Fibroblast of lung (primary cell): ENCODE measurements at regions not wholly inside any gene's neighbourhood (a gene's known extent, or its start where the extent isn't known, plus 50 kb on each side); places are given as distances from the start of the nearest gene placed in this dataset.

Source experiments
- DNase-seq, 2 donors: peaks; one replicate each; pipeline versions ENCODE4 v3.0.0 to v3.0.0-alpha.2; 2010; ENCODE audit warnings: low read depth in 2 of 2
- H2AFZ ChIP-seq: 2 replicates; pipeline ENCODE4 v1.5.1; 2012; ENCODE audit warnings: low read length, control low read depth, inconsistent platforms
- H3K27ac ChIP-seq: 2 replicates; pipeline ENCODE4 v1.5.1; 2011; ENCODE audit warnings: low read length, control low read depth; ENCODE audit not compliant: insufficient read depth
- H3K27me3 ChIP-seq: 2 replicates; pipeline ENCODE4 v1.5.1; 2011; ENCODE audit warnings: mild to moderate bottlenecking, low read length; ENCODE audit not compliant: control insufficient read depth, insufficient read depth
- H3K36me3 ChIP-seq: 2 replicates; pipeline ENCODE4 v1.5.1; 2011; ENCODE audit warnings: low read length; ENCODE audit not compliant: control insufficient read depth, insufficient read depth
- H3K4me1 ChIP-seq: 2 replicates; pipeline ENCODE4 v1.5.1; 2011; ENCODE audit warnings: low read length; ENCODE audit not compliant: control insufficient read depth, insufficient read depth; ENCODE audit errors: extremely low read depth
- H3K4me2 ChIP-seq: 2 replicates; pipeline ENCODE4 v1.5.1; 2011; ENCODE audit warnings: low read length, control low read depth; ENCODE audit not compliant: insufficient read depth; ENCODE audit errors: extremely low read depth
- H3K4me3 ChIP-seq, 4 experiments: fragments of 200-600 bp in 1 of 4; sonication (generic) in 1 of 4; replicated peaks in 1 of 4; 2 replicates each; pipeline ENCODE4 v1.5.1; 2011 to 2016; ENCODE audit warnings: low read length in 4 of 4, low read depth in 3 of 4, mild to moderate bottlenecking in 3 of 4, control low read depth in 2 of 4, inconsistent platforms in 1 of 4, mixed read lengths in 1 of 4; ENCODE audit not compliant: insufficient read depth in 1 of 4; ENCODE audit errors: control extremely low read depth in 1 of 4
- H3K79me2 ChIP-seq: 2 replicates; pipeline ENCODE4 v1.5.1; 2012; ENCODE audit warnings: mild to moderate bottlenecking, low read length, inconsistent platforms; ENCODE audit not compliant: control insufficient read depth, insufficient read depth
- H3K9ac ChIP-seq: 2 replicates; pipeline ENCODE4 v1.5.1; 2011; ENCODE audit warnings: mild to moderate bottlenecking, low read length, control low read depth; ENCODE audit not compliant: insufficient read depth
- H3K9me3 ChIP-seq: 2 replicates; pipeline ENCODE4 v1.5.1; 2012; ENCODE audit warnings: low read depth, low read length; ENCODE audit not compliant: control insufficient read depth, insufficient read depth
- H4K20me1 ChIP-seq: 2 replicates; pipeline ENCODE4 v1.5.1; 2011; ENCODE audit warnings: low read length; ENCODE audit not compliant: control insufficient read depth, insufficient read depth; ENCODE audit errors: extremely low read depth
- CTCF ChIP-seq, 2 donors: IDR thresholded peaks in 1 of 2; conservative IDR thresholded peaks in 1 of 2; 1 replicate in 1 of 2; 2 replicates in 1 of 2; pipeline ENCODE4 v1.5.1; 2011 to 2012; ENCODE audit warnings: low read length in 2 of 2, control low read depth in 1 of 2, inconsistent platforms in 1 of 2, low read depth in 1 of 2, mild to moderate bottlenecking in 1 of 2
- EZH2 ChIP-seq: IDR thresholded peaks from 2 replicates; pipeline ENCODE4 v1.5.1; 2012; ENCODE audit warnings: low read length, control low read depth, mild to moderate bottlenecking; ENCODE audit errors: missing control alignments

GRCh38 chr20:23268792-23269354 is 81.7 kb upstream of the NXT1 start:
- Histone ChIP-seq H3K9ac (no peak overlapping the region), H3K27ac (no peak overlapping the region), H3K9me3 (no peaks in the 10 kb centered on the region), H3K4me3 (no peak overlapping the region), H4K20me1 (no peaks in the 10 kb centered on the region), H3K27me3 (no peaks in the 10 kb centered on the region), H3K36me3 (no peaks in the 10 kb centered on the region), H2AFZ (no peak overlapping the region), H3K79me2 (no peaks in the 10 kb centered on the region), H3K4me1 (peaks cover 5% of the 10 kb centered on the region), H3K4me2 (no peak overlapping the region)
- DNase-seq = no peak
- TF ChIP-seq CTCF (conservative IDR thresholded peaks at IDR 0.05 in 1 of 2, IDR thresholded peaks at IDR 0.05 in 1 of 2; ENCODE audit: low read depth in 1 of 2, low read length in 2 of 2) = no peak
- no peak for TF ChIP-seq EZH2

- H3K27ac ChIP-seq = no peak overlapping the region
- no peaks in the 10 kb centered on the region for H3K79me2 ChIP-seq
- no peaks in the 10 kb centered on the region for H3K27me3 ChIP-seq
Observed at GRCh38 chr20:23267909-23268308, 82.7 kb upstream of the NXT1 start.

More at GRCh38 chr20:23267909-23268308, 82.7 kb upstream of the NXT1 start:
- Histone ChIP-seq H3K4me2 (no peak overlapping the region), H3K4me3 (no peak overlapping the region), H3K9ac (no peak overlapping the region), H2AFZ (no peak overlapping the region), H3K9me3 (no peaks in the 10 kb centered on the region), H3K36me3 (no peaks in the 10 kb centered on the region), H3K4me1 (peaks cover 5% of the 10 kb centered on the region), H4K20me1 (no peaks in the 10 kb centered on the region)
- TF ChIP-seq EZH2 (no peak), CTCF (conservative IDR thresholded peaks at IDR 0.05 in 1 of 2, IDR thresholded peaks at IDR 0.05 in 1 of 2; ENCODE audit: low read depth in 1 of 2, low read length in 2 of 2) (no peak)
- no peak for DNase-seq
